ENCODE measurements at regions not wholly inside any gene's neighbourhood (a gene's known extent, or its start where the extent isn't known, plus 50 kb on each side); places are given as distances from the start of the nearest gene placed in this dataset.

- 49 to 52% methylated on average over 2 of the region's 2 CpGs for WGBS, 2 donors
- H3K9me3 ChIP-seq, result no peaks in the 10 kb centered on the region
- H3K27me3 ChIP-seq, result no peaks in the 10 kb centered on the region
- peaks cover 0 to 7% (median 0%) of the 10 kb centered on the region in 3 donors for H3K4me1 ChIP-seq
- no peak overlapping the region for H3K4me3 ChIP-seq
- no peak for DNase-seq
- H3K36me3 ChIP-seq, result no peaks in the 10 kb centered on the region
- TF ChIP-seq CTCF (IDR thresholded peaks at IDR 0.05) (no peak), POLR2A (IDR thresholded peaks at IDR 0.05) (no peak)
- intact Hi-C loops (cut with DNase I), result no loop called here
- H3K27ac ChIP-seq, result peak overlapping the region in 1 of 4 donors; percentile 16
Observed at GRCh38 chr3:178308771-178309170, 227.5 kb upstream of the KCNMB2 start.

GRCh38 chr3:178310949-178311348 is 225.3 kb upstream of the KCNMB2 start:
- TF ChIP-seq CTCF (IDR thresholded peaks at IDR 0.05), result no peak
- Histone ChIP-seq H3K4me3 (no peak overlapping the region), H3K27me3 (no peaks in the 10 kb centered on the region), H3K27ac (no peak overlapping the region), H3K9me3 (no peaks in the 10 kb centered on the region), H3K36me3 (no peaks in the 10 kb centered on the region), H3K4me1 (peaks cover 0 to 7% (median 0%) of the 10 kb centered on the region in 3 donors)
- intact Hi-C loops (cut with DNase I), result no loop called here
- DNase-seq, result no peak

GRCh38 chr3:178313716-178314115 is 222.5 kb upstream of the KCNMB2 start:
- H3K9me3 ChIP-seq, result no peaks in the 10 kb centered on the region
- 95 to 100% methylated on average over 1 of the region's 1 CpG for WGBS, 2 donors
- H3K27ac ChIP-seq, result no peak overlapping the region
- intact Hi-C loops (cut with DNase I), result no loop called here
- H3K27me3 ChIP-seq, result no peaks in the 10 kb centered on the region
- no peak for DNase-seq
- TF ChIP-seq POLR2A (IDR thresholded peaks at IDR 0.05) (no peak), CTCF (IDR thresholded peaks at IDR 0.05) (no peak)
- no peak overlapping the region for H3K4me3 ChIP-seq
- no peaks in the 10 kb centered on the region for H3K36me3 ChIP-seq
- H3K4me1 ChIP-seq, result peaks cover 0 to 5% (median 0%) of the 10 kb centered on the region in 3 donors

- Histone ChIP-seq H3K4me3 (no peak overlapping the region), H3K27ac (no peak overlapping the region), H3K4me1 (peaks cover 0 to 11% (median 6%) of the 10 kb centered on the region in 3 donors), H3K36me3 (no peaks in the 10 kb centered on the region), H3K9me3 (no peaks in the 10 kb centered on the region), H3K27me3 (no peaks in the 10 kb centered on the region)
- intact Hi-C loops (cut with DNase I), result no loop called here
- DNase-seq, result no peak
- WGBS, 2 donors, result 88 to 91% methylated on average over 4 of the region's 4 CpGs
- TF ChIP-seq POLR2A (IDR thresholded peaks at IDR 0.05) (no peak), CTCF (IDR thresholded peaks at IDR 0.05) (no peak)
Observed at GRCh38 chr3:178318340-178318739, 217.9 kb upstream of the KCNMB2 start.

GRCh38 chr3:178318941-178319816 is 217.1 kb upstream of the KCNMB2 start:
- WGBS, 2 donors, result 70 to 72% methylated on average over 5 of the region's 5 CpGs

More at GRCh38 chr3:178318941-178319816, 217.1 kb upstream of the KCNMB2 start:
- intact Hi-C loops (cut with DNase I), result no loop called here
- Histone ChIP-seq H3K9me3 (no peaks in the 10 kb centered on the region), H3K36me3 (no peaks in the 10 kb centered on the region), H3K27ac (no peak overlapping the region), H3K27me3 (no peaks in the 10 kb centered on the region), H3K4me3 (no peak overlapping the region), H3K4me1 (peaks cover 0 to 11% (median 6%) of the 10 kb centered on the region in 3 donors)
- DNase-seq, result no peak
- TF ChIP-seq POLR2A (IDR thresholded peaks at IDR 0.05) (no peak), CTCF (IDR thresholded peaks at IDR 0.05) (no peak)
